Hepatocyte (in vitro differentiated cells): ENCODE measurements at regions not wholly inside any gene's neighbourhood (a gene's known extent, or its start where the extent isn't known, plus 50 kb on each side); places are given as distances from the start of the nearest gene placed in this dataset.

Source experiments
- EZH2 ChIP-seq: fragments of 200-600 bp; sonication (generic); IDR thresholded peaks from 2 replicates; pipeline ENCODE4 v1.6.1; 2016; ENCODE audit warnings: antibody characterized with exemption, mild to moderate bottlenecking, borderline replicate concordance
- EZH2phosphoT487 ChIP-seq: fragments of 200-600 bp; sonication (generic); IDR thresholded peaks from one replicate; pipeline ENCODE4 v1.6.1; 2018; ENCODE audit warnings: antibody characterized with exemption, mild to moderate bottlenecking, low read depth, moderate library complexity; ENCODE audit not compliant: unreplicated experiment, severe bottlenecking
- TF ChIP-seq, protein P1 (sequence below): fragments of 200-600 bp; sonication (generic); IDR thresholded peaks from 2 replicates; pipeline ENCODE4 v1.5.1; 2016; ENCODE audit warnings: antibody characterized with exemption, mild to moderate bottlenecking; ENCODE audit not compliant: poor library complexity

DNA sequence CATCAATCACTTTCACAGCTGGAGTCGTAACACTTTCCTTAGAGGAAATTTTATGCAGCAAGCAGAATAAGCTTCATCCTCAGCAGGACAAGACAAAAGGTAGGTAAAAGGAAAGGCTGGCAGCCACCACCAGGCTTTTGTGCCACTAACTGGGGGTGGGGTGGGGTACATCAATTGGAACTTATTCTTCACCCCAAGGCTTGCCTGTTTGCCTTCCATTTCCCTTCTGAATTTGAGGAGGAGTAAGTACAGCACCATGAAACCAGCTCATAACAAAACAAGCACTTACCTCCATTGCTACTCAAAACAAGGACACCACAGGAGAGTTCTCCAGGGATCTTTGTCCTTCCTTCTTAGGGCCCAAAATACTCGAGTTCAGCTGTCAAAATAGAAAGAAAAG is 296.8 kb downstream of the ARRDC4 start:
- TF ChIP-seq, protein P1, sequence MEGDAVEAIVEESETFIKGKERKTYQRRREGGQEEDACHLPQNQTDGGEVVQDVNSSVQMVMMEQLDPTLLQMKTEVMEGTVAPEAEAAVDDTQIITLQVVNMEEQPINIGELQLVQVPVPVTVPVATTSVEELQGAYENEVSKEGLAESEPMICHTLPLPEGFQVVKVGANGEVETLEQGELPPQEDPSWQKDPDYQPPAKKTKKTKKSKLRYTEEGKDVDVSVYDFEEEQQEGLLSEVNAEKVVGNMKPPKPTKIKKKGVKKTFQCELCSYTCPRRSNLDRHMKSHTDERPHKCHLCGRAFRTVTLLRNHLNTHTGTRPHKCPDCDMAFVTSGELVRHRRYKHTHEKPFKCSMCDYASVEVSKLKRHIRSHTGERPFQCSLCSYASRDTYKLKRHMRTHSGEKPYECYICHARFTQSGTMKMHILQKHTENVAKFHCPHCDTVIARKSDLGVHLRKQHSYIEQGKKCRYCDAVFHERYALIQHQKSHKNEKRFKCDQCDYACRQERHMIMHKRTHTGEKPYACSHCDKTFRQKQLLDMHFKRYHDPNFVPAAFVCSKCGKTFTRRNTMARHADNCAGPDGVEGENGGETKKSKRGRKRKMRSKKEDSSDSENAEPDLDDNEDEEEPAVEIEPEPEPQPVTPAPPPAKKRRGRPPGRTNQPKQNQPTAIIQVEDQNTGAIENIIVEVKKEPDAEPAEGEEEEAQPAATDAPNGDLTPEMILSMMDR = no peak
- TF ChIP-seq EZH2phosphoT487 (no peak), EZH2 (no peak)
